LNCaP clone FGC (cell line): ENCODE measurements at regions not wholly inside any gene's neighbourhood (a gene's known extent, or its start where the extent isn't known, plus 50 kb on each side); places are given as distances from the start of the nearest gene placed in this dataset.

Experiments used
- DNase-seq: peaks from one replicate; pipeline ENCODE4 v3.0.0-alpha.2; 2011; ENCODE audit warnings: low read depth
- H3K4me3 ChIP-seq: 2 replicates; pipeline ENCODE4 v1.5.1; 2011; ENCODE audit warnings: mild to moderate bottlenecking, low read depth, low read length, control low read depth
- TF ChIP-seq, protein P1 (sequence below): IDR thresholded peaks from 2 replicates; pipeline ENCODE4 v1.5.1; 2012; ENCODE audit warnings: mild to moderate bottlenecking; ENCODE audit not compliant: control insufficient read depth, insufficient read depth; ENCODE audit errors: extremely low read depth

DNA sequence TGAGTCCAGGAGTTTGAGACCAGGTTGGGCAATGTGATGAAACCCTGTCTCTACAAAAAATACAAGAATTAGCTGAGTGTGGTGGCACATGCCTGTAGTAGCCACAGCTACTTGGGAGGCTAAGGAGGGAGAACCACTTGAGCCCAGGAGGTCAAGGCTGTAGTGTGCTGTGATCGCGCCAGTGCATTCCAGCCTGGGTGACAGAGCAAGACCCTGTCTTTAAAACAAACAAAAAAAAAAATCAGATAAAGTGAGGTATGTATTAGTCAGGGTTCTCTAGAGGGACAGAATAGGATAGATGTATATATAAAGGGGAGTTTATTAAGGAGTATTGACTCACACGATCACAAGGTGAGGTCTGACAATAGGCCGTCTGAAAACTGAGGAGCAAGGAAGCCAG lies 101.5 kb upstream of the GPR26 start:
- TF ChIP-seq, protein P1, sequence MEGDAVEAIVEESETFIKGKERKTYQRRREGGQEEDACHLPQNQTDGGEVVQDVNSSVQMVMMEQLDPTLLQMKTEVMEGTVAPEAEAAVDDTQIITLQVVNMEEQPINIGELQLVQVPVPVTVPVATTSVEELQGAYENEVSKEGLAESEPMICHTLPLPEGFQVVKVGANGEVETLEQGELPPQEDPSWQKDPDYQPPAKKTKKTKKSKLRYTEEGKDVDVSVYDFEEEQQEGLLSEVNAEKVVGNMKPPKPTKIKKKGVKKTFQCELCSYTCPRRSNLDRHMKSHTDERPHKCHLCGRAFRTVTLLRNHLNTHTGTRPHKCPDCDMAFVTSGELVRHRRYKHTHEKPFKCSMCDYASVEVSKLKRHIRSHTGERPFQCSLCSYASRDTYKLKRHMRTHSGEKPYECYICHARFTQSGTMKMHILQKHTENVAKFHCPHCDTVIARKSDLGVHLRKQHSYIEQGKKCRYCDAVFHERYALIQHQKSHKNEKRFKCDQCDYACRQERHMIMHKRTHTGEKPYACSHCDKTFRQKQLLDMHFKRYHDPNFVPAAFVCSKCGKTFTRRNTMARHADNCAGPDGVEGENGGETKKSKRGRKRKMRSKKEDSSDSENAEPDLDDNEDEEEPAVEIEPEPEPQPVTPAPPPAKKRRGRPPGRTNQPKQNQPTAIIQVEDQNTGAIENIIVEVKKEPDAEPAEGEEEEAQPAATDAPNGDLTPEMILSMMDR: no peak
- DNase-seq: no peak

DNA sequence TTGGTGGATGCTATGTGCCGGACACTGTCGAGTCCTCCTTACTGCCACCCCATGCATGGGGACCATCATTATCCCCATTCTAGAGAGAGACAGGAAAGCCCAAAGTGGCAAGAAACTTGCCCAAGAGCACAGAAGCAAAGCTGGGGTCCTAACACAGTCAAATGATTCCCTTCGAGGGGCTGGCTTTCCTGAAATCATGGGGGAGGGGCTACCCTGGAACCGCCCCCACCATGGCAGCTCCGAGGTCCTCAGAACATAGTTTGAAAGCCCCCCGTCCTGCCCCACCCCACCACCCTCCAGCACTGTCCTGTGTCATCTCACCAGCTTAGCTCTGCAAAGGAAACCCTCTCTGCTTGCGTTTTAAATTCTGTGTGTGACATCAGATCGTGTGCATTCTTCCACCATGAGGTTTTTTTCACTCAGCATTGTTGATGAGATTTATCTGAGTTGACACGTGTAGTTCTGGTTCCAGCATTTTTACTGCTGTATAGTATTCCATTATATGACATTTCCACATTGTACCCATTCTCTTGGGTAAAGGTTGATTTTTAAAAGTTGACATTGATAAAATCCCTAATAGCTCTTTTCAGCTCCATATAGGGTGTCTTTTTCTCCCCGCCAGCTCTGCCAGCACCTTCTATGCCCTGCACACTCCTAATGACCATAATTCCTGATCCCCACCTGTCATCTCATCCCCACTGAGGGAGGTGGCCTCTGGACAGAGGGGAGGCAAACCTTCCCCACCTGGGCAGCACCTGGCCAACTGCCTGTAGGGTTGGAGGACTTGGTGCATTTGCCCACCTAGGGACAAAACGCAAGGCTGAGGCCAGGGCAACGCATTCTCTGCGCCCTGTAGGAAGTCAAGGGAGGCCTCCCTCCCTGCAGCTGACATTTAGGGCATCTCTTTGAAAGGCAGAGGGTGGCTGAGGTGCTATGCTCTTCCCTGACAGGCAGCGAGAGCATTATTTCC lies 100.2 kb upstream of the GPR26 start:
- no peak for DNase-seq
- no peak overlapping the region for H3K4me3 ChIP-seq
- TF ChIP-seq, protein P1: no peak

More for the DNA sequence above, 101.5 kb upstream of the GPR26 start:
- no peak overlapping the region for H3K4me3 ChIP-seq

DNA sequence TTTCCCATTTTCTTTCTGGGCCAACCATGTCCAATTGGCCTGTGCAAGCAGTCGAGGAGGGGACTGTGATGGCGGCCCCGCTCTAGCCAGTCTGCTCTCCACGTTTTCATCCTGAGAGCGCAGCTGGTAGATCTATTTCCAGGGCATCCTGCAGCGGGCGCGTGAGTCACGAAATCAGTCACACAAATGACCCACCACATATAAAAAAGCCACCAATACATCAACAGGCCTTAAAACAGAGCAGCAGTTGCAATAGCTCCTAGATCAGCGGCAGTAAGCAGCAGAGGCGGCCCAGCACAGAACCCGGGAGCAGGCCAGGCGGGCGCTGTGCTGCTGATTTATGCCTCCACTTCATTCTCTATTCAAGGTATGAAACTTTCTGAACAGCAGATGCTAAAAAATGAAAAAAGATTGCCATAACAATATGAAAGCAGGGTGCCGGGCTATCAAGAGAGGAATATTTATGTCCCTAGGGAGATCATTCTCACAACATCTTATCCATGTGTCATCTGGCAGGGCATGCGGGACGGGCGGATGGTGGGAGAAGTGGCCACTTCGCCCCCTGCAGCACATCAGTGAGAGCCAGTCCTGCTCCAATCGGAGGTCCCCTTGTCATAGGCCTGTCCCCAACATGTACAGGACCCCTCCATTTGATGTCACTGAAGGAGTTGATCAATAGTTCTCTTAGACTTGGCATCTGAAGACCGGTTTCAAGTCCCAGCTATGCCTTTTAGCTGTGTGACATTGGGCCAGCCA lies 98.0 kb upstream of the GPR26 start:
- DNase-seq: no peak
- TF ChIP-seq, protein P1: no peak
- H3K4me3 ChIP-seq: no peak overlapping the region

DNA sequence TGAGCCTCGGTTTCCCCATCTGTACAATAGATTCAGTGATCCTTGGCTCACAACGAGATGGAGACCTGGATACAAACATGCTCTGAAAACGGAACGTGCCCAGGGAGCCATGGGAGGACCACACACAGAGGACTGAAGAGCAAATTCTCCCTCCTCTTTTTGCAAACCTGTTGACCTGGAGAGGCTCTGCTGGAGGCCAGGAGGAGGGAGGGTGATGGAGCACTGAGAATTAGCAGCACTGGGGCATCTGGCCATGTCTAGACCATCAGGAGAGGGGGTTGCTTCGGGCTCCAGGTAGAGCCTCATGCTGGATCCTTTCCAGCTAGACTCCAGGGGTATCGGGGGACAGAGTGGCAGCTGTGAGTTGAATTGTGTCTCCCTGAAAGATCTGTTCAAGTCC lies 97.4 kb upstream of the GPR26 start:
- no peak overlapping the region for H3K4me3 ChIP-seq
- TF ChIP-seq, protein P1: no peak
- DNase-seq: no peak

DNA sequence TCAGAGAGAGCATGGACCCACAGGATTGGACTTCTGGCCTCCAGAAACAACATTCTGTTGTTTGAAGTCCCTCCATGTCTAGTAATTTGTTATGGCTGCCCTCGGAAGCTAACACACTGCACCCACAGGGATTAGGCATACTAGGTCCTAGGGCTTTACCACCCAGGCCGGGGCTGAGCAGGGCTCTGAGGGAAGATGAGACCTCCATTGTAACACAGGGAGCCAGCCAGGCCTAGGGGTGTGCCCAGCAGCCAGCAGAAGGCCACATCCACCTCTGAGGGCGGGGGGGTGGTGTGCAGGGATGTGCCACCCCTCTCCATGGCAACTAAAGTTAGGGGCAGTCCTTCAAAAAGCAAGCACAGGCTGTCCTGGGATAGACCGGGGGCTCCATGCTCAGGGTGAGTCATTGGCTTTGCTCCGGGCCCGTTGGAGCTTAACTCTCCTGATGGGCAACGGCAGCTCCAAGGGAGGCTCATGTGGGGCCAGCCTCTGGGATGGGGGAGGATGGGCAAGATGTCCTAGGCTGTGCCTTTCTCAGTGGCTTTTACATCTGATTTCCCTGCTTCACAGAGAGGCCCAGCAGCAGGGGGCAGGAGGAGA lies 96.6 kb upstream of the GPR26 start:
- TF ChIP-seq, protein P1: no peak
- H3K4me3 ChIP-seq: no peak overlapping the region
- no peak for DNase-seq

DNA sequence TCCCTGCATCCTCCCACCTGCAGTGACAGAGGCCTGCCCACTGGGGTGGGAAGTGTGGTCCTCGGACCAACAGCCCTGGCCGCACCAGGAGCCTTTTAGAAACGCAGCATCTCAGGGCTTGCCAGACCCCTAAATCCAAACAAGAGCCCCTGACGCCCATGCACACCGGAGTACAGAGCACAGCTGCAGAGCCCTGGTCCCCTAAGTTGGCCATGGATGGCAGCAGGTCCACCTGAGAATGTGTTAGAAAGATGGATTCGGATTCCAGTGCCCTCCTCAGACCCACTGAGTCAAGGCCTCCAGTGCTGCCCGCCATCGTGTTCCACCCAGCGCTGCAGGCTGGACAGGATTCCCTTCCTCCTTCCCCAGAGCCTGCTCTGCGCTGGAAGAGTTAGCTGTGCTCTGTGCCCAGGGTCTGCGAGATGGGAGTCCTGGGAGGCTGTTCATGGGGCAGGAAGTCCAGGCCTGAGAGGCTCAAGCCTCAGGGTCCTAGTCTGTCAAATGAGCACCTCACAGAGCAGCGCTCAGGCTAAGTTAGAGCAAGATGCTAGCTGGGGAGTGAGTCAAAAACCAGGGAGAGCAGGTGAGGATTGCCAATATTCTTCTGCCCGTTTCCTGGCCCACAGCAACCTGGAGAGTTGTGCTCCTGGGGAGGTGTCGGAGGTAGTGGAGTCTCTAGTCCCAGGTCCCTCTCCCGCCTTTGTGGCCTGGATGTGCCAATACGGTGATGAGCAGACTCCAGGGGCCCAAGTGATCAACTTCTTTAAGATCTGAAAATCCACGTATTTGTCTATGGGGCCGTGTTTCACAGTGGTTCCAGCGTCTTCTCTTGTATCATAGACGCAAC lies 95.9 kb upstream of the GPR26 start:
- no peak for DNase-seq
- TF ChIP-seq, protein P1: no peak
- H3K4me3 ChIP-seq: no peak overlapping the region
